NCI-H2227 treated with DMSO at 0.1 percent for 48 hours (cell line): ENCODE measurements at regions not wholly inside any gene's neighbourhood (a gene's known extent, or its start where the extent isn't known, plus 50 kb on each side); places are given as distances from the start of the nearest gene placed in this dataset.
"Not testable (repeated sequence)": the region's sequence is repeated elsewhere in the genome, so short reads cannot be mapped to it uniquely, and the experiment has no call there.

Experiments used
- DNase-seq: peaks from one replicate; lab custom pipeline; 2025; lab: John Stamatoyannopoulos, UW

GRCh38 chr11:22065472-22065871 is 127.4 kb upstream of the ANO5 start:
- DNase-seq = no peak

DNA sequence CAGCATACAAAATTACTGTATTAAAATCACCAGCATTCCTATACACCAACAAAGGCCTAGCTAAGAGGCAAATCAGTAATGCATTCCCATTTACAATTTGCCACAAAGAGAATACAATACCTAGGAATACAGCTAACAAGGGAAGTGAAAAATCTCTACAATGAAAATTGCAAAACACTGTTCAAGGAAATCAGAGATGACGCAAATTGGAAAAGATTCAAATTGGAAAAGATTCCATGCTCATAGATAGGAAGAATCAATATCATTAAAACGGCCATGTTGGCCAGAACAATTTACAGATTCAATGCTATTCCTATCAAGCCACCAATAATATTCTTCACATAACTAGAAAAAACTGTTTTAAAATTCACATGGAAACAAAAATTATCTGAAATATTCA is 123.0 kb upstream of the ANO5 start:
- DNase-seq = no peak

- no peak for DNase-seq
These were observed 116.5 kb upstream of the ANO5 start for GRCh38 chr11:22076271-22076930.

GRCh38 chr11:22078063-22078462 is 114.8 kb upstream of the ANO5 start:
- no peak for DNase-seq

GRCh38 chr11:22079133-22079872 is 113.6 kb upstream of the ANO5 start:
- no peak for DNase-seq

DNA sequence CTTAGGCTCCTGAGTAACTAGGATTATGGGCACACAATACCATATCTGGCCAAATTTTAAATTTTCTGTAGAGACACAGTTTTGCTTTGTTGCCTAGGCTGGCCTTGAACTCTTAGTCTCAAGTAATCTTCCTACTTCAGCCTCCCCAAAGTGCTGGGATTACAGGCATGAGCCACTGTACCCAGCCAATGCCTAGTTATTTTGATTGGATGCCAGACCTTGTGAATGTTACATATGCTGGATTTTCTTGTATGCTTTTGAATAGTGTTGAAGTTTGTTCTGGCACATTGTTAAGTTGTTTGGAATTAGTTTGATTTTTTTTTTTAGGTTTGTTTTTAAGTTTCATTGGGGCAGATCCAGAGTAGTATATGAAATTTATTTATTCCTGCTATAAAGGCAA is 110.7 kb upstream of the ANO5 start:
- no peak for DNase-seq

DNA sequence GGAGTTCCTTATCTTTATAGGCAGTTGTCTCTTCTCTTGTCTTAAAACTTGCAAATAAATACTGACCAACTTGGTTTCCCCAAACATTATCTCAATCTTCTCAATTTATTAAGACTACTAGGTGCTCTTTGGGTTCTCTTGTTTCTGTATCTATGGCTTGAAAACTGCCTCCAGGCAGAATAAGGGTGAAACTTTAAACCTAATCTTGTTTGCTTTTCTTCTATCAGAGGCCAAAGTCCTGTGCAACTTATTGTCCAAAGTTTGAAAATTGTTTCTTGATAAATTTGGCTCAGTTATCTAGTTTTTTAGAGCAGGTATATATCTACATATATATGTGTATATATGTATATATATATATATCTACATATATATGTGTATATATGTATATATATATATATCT is 110.1 kb upstream of the ANO5 start:
- no peak for DNase-seq

GRCh38 chr11:22084056-22084455 is 108.8 kb upstream of the ANO5 start:
- DNase-seq = no peak

GRCh38 chr11:22084564-22084963 is 108.3 kb upstream of the ANO5 start:
- DNase-seq = no peak

DNA sequence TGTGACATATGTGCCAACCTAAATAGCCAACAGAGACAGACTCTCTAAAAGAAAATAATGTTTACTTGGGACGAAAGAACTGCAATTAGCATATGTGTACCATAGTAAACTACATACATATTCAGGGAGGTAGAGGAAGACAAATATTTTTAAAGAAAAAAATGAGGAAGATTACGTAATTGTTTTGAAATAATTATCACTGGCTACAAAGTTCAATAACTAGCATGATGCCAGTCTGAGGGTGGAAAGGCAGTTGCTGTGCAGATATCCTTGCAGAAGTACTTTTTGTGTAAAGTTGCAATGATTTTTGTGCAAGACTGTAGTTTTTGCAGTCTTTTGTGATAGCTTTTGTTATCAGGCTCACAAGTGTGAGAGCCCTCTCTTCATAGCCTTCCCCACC is 103.3 kb upstream of the ANO5 start:
- DNase-seq = no peak

DNA sequence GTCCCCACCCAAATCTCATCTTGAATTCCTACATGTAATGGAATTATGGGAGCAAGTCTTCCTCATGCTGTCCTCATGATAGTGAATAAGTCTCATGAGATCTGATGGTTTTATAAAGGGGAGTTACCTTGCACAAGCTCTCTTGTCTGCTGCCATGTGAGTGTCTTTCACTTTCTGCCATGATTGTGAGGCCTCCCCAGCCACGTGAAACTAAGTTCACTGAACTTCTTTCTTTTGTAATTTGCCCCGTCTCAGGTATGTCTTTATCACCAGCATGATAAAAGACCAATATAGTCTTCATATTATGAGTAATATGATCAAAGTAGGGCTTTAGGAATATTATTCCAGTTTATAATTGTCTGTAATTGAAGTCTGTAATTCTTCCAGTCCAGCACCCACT is 86.3 kb upstream of the ANO5 start:
- no peak for DNase-seq

GRCh38 chr11:22115470-22116029 is 77.3 kb upstream of the ANO5 start:
- no peak for DNase-seq

DNA sequence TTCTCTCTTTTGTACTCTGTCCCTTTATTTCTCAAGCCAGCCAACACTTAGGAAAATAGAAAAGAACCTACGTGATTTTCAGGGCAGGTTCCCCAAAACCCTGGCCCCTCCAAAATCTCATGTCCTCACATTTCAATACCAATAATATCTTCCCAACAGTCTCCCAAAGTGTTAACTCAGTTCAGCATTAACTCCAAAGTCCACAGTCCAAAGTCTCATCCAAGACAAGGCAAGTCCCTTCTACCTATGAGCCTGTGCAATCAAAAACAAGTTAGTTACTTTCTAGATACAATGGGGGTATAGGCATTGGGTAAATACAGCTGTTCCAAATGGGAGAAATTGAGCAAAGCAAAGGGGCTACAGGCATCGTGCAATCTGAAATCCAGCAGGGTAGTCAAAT is 64.9 kb upstream of the ANO5 start:
- not testable (repeated sequence) for DNase-seq

DNA sequence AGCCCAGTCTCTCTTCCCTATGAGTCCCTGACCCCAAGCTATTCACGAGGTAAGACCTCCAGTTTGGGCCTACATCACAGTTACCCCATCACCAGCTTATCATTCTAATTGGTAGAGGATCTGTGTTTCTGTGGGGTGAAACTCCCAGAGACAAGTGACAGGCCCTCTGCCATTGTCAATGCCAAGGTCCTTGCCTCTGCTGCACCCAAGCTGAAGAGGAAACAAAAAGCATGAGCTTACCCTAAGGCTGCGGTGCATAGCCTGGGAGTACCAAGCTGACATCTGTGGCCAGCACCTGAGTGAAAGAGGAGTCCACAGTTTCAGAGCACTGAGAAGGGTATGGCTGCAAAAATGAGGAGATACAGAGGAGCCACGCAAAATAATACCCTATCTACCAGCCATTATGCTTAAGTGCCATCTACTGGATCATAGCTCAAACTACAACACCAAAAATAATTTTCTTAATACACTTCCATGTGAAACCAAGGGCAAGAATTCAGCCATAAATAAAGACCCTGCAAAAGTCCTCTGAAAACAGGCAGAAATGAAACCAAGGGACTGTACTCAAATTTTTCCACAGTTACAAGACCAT is 62.3 kb upstream of the ANO5 start:
- DNase-seq = no peak

- no peak for DNase-seq
These were observed 59.1 kb upstream of the ANO5 start for GRCh38 chr11:22133776-22134175.

DNA sequence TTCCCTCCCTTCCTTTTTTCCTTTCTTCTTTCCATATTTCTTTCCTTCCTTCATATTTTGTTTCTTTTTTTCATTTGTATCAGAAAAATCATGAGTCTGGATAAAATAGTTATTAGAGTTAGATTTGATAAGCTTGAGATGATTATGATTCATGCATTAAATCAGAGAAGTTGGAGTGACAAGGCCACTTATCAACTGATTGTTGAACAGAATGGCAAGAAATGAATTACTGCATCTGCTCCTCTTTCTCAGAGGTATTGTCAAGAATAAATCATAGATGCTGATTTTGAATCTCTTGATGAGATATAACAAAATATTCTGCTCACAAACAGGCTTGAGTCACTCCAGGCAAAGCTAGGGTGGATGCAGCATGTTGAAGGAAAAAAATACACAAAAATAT is 54.6 kb upstream of the ANO5 start:
- DNase-seq = no peak
